AG10803 (cell line): ENCODE measurements at regions not wholly inside any gene's neighbourhood (a gene's known extent, or its start where the extent isn't known, plus 50 kb on each side); places are given as distances from the start of the nearest gene placed in this dataset.

Source experiments
- DNase-seq: peaks from one replicate; pipeline ENCODE4 v3.0.0; 2010; ENCODE audit warnings: low read depth
- H3K4me3 ChIP-seq: 2 replicates; pipeline ENCODE4 v1.5.1; 2011; ENCODE audit warnings: mild to moderate bottlenecking, low read length, control low read depth
- CTCF ChIP-seq: conservative IDR thresholded peaks from 2 replicates; pipeline ENCODE4 v1.5.1; 2011; ENCODE audit warnings: mild to moderate bottlenecking, low read length, control low read depth, inconsistent platforms

GRCh38 chr1:71345491-71345890 is 264.7 kb upstream of the ZRANB2 start:
- no peak for DNase-seq
- TF ChIP-seq CTCF, result no peak
- no peak overlapping the region for H3K4me3 ChIP-seq

- no peak for DNase-seq
- no peak overlapping the region for H3K4me3 ChIP-seq
- TF ChIP-seq CTCF, result peak; percentile 23
Measured at GRCh38 chr1:71343686-71344416, 263.0 kb upstream of the ZRANB2 start.

DNA sequence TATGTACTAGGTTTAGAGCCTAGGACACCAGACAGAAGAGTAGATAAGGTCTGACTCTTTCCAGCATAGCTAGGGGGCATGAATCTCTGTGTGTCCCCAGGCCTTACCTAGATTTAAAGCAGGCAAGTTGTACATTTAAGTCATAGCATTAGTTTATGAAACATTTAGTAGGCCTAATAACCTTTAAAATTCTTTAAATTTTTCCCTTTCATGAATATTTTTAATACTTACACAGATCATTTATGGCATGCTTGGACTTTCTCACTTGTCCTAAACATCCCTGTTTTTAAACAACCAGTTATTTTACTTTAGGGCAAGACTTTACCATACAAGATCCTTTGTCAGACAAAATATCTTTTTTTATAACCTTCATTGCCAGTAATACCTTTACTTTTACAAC is 258.4 kb upstream of the ZRANB2 start:
- H3K4me3 ChIP-seq, result no peak overlapping the region
- no peak for TF ChIP-seq CTCF
- DNase-seq, result no peak

DNA sequence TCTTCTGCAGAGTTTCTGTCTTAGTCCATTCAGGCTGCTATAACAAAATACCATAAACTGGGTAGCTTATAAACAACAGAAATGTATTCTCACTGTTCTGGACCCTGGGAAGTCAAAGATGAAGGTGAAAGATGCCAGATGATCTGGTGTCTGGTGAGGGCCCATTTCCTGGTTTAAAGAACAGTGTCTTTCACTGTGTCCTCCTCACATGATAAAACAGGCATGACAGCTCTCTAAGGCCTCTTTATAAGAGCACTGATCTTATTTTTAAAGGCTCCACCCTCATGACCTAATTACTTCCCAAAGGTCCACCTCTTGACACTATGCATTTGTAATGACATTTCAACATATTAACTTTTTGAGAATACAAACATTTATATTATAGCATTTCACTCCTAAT is 250.2 kb upstream of the ZRANB2 start:
- no peak overlapping the region for H3K4me3 ChIP-seq
- DNase-seq, result no peak
- TF ChIP-seq CTCF, result no peak

DNA sequence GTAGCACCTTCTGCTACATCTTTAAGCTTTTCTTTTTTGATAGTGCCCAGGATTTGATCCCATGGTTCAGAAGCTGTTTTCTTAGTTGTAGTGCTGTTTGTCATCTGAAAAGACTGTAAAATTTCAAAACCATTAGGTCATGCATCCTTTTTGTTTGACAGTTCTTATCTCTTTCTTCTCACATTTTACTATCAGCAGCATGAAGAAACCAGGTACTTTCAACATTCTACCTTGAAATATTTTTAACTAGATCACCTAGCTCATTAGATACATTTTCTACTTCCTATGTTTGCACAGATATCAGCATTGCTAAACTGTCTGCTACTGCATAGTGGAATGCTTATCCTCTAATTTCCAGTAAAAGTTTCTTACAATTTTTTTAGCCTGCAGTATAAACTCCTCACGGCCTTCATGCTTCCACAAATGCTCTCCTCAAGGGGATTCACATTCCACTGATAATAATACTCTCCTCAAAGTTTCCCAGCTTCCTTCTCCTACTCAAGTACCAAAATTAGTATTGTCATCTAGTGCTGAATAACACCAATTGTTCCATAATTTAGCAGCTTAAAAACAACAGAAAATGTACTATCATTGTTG is 243.9 kb upstream of the ZRANB2 start:
- DNase-seq, result no peak
- no peak for TF ChIP-seq CTCF
- no peak overlapping the region for H3K4me3 ChIP-seq

DNA sequence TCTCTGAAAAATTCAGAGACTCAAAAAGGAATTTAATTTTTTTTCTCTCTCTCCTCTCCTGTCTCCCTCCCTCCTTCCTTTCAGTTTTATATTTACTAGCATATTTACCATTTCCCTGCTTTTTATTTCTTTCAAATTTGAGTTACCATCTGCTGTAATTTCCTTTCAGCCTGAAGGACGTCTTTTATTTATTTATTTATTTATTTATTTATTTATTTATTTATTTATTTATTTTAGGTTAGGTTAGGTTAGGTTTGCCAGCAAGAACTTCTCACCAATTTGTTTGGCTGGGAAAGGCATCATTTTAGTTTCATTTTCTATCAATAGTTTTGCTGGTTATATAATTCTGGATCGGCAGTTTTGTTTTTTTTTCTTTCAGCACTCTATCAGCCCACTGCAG is 231.7 kb upstream of the ZRANB2 start:
- no peak for DNase-seq
- TF ChIP-seq CTCF, result no peak
- H3K4me3 ChIP-seq, result no peak overlapping the region

- TF ChIP-seq CTCF, result no peak
- H3K4me3 ChIP-seq, result no peak overlapping the region
- DNase-seq, result peak; percentile 60
Measured at GRCh38 chr1:71311376-71311775, 230.5 kb upstream of the ZRANB2 start.
